Testis (tissue), 2 donors: ENCODE measurements at regions not wholly inside any gene's neighbourhood (a gene's known extent, or its start where the extent isn't known, plus 50 kb on each side); places are given as distances from the start of the nearest gene placed in this dataset.

ENCODE experiments used
- DNase-seq: peaks from one replicate; pipeline ENCODE4 v3.0.0-alpha.2; 2019
- H3K27ac ChIP-seq, 2 donors: fragments of 200-600 bp; sonication (generic); one replicate each; pipeline ENCODE4 v1.5.1; 2019
- H3K27me3 ChIP-seq: fragments of 200-600 bp; sonication (generic); one replicate; pipeline ENCODE4 v1.5.1; 2019
- H3K36me3 ChIP-seq: fragments of 200-600 bp; sonication (generic); one replicate; pipeline ENCODE4 v1.5.1; 2017; ENCODE audit warnings: low read depth; ENCODE audit errors: missing control alignments
- H3K4me1 ChIP-seq: fragments of 200-600 bp; sonication (generic); one replicate; pipeline ENCODE4 v1.5.1; 2019
- H3K4me3 ChIP-seq, 2 donors: fragments of 200-600 bp; sonication (generic); one replicate each; pipeline ENCODE4 v1.5.1; 2017 to 2019
- H3K9me3 ChIP-seq: fragments of 200-600 bp; sonication (generic); one replicate; pipeline ENCODE4 v1.5.1; 2017
- POLR2A ChIP-seq: fragments of 450-650 bp; IDR thresholded peaks from one replicate; pipeline ENCODE4 v1.6.1; 2017; ENCODE audit warnings: antibody characterized with exemption, mild to moderate bottlenecking, moderate library complexity
- WGBS, 2 donors: methylation state at CpG; one replicate each; pipeline ENCODE4 v1.1.5; 2018; 5-methylcytosine and 5-hydroxymethylcytosine counted together
- intact Hi-C: fragments of 100-400 bp; cut with DNase I; formaldehyde crosslinking; loops from one replicate; pipeline ENCODE4 v1.15.1; 2023; ENCODE audit warnings: low total_unique reads
- TF ChIP-seq, protein P1 (sequence below), 3 experiments: fragments of 450-650 bp in 2 of 3; fragments of 200-600 bp in 1 of 3; sonication (generic) in 1 of 3; IDR thresholded peaks; one replicate each; pipeline ENCODE4 v1.5.1; 2016 to 2019; ENCODE audit warnings: antibody characterized with exemption in 3 of 3, mild to moderate bottlenecking in 2 of 3, moderate library complexity in 1 of 3

- no peak for DNase-seq
- H3K4me1 ChIP-seq = no peaks in the 10 kb centered on the region
- no peaks in the 10 kb centered on the region for H3K36me3 ChIP-seq
- intact Hi-C loops = no loop called here
- no peaks in the 10 kb centered on the region for H3K27me3 ChIP-seq
- no peak for TF ChIP-seq POLR2A
- TF ChIP-seq, protein P1, sequence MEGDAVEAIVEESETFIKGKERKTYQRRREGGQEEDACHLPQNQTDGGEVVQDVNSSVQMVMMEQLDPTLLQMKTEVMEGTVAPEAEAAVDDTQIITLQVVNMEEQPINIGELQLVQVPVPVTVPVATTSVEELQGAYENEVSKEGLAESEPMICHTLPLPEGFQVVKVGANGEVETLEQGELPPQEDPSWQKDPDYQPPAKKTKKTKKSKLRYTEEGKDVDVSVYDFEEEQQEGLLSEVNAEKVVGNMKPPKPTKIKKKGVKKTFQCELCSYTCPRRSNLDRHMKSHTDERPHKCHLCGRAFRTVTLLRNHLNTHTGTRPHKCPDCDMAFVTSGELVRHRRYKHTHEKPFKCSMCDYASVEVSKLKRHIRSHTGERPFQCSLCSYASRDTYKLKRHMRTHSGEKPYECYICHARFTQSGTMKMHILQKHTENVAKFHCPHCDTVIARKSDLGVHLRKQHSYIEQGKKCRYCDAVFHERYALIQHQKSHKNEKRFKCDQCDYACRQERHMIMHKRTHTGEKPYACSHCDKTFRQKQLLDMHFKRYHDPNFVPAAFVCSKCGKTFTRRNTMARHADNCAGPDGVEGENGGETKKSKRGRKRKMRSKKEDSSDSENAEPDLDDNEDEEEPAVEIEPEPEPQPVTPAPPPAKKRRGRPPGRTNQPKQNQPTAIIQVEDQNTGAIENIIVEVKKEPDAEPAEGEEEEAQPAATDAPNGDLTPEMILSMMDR (IDR thresholded peaks at IDR 0.05) = no peak
- H3K4me3 ChIP-seq = no peak overlapping the region
- H3K27ac ChIP-seq = no peak overlapping the region
- WGBS, 2 donors = 93 to 95% methylated on average over 1 of the region's 1 CpG
- H3K9me3 ChIP-seq = no peaks in the 10 kb centered on the region
Observed at GRCh38 chr5:142421621-142422397, 97.0 kb upstream of the SPRY4 start.

GRCh38 chr5:142421228-142421617 lies 96.4 kb upstream of the SPRY4 start:
- DNase-seq = no peak
- H3K9me3 ChIP-seq = no peaks in the 10 kb centered on the region
- TF ChIP-seq POLR2A = no peak
- TF ChIP-seq, protein P1 (IDR thresholded peaks at IDR 0.05) = no peak
- no peaks in the 10 kb centered on the region for H3K36me3 ChIP-seq
- H3K4me1 ChIP-seq = no peaks in the 10 kb centered on the region
- no peak overlapping the region for H3K4me3 ChIP-seq
- 82 to 89% methylated on average over 5 of the region's 5 CpGs for WGBS, 2 donors
- intact Hi-C loops = no loop called here
- H3K27ac ChIP-seq = no peak overlapping the region
- no peaks in the 10 kb centered on the region for H3K27me3 ChIP-seq

GRCh38 chr5:142420561-142421227 lies 95.9 kb upstream of the SPRY4 start:
- no peak for DNase-seq
- no peak overlapping the region for H3K27ac ChIP-seq
- intact Hi-C loops = no loop called here
- H3K27me3 ChIP-seq = no peaks in the 10 kb centered on the region
- H3K4me3 ChIP-seq = no peak overlapping the region
- H3K9me3 ChIP-seq = no peaks in the 10 kb centered on the region
- WGBS, 2 donors = 68 to 73% methylated on average over 3 of the region's 3 CpGs
- H3K36me3 ChIP-seq = no peaks in the 10 kb centered on the region
- TF ChIP-seq, protein P1 (IDR thresholded peaks at IDR 0.05) = no peak
- TF ChIP-seq POLR2A = no peak
- H3K4me1 ChIP-seq = no peaks in the 10 kb centered on the region

DNA sequence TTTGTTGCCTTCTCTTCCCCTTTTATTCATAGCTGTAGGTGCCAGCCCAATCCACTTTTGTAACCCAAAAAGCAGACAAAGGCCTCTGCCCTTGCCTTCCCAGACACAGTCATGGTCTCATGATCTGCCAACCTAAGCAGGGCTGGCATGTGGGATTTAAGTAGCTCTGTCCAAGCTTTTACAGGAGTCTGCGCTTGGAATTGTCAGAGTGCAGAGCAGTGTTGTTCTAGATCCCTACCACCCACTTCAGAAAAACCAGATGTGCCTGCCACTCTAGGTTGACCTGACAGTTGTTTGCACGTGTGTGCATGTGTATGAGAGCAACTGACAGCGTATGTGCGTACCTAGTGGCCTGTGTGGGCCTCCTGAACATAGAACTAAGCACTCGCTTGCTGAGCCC lies 87.8 kb upstream of the SPRY4 start:
- 94 to 100% methylated on average over 5 of the region's 5 CpGs for WGBS, 2 donors

More for the DNA sequence above, 87.8 kb upstream of the SPRY4 start:
- Histone ChIP-seq H3K27ac (no peak overlapping the region), H3K27me3 (no peaks in the 10 kb centered on the region), H3K4me1 (no peaks in the 10 kb centered on the region), H3K36me3 (no peaks in the 10 kb centered on the region), H3K9me3 (no peaks in the 10 kb centered on the region), H3K4me3 (no peak overlapping the region)
- DNase-seq = no peak
- intact Hi-C loops = no loop called here
- TF ChIP-seq POLR2A = no peak
- TF ChIP-seq, protein P1 (IDR thresholded peaks at IDR 0.05) = no peak
